HepG2 (cell line): ENCODE measurements at regions not wholly inside any gene's neighbourhood (a gene's known extent, or its start where the extent isn't known, plus 50 kb on each side); places are given as distances from the start of the nearest gene placed in this dataset.

ENCODE experiments used
- THAP11 ChIP-seq: IDR thresholded peaks from 2 replicates; pipeline ENCODE4 v1.6.1; 2016; ENCODE audit warnings: missing biosample characterization, missing genetic modification reagents
- ZNF282 ChIP-seq: fragments of 450-650 bp; IDR thresholded peaks from 2 replicates; pipeline ENCODE4 v1.6.1; 2018; ENCODE audit not compliant: partially characterized antibody
- TF ChIP-seq, protein P1 (sequence below): sonication (generic); formaldehyde crosslinking; IDR thresholded peaks from 2 replicates; pipeline ENCODE4 v1.4.0; 2020; ENCODE audit warnings: missing genetic modification reagents
- TF ChIP-seq, protein P2 (sequence below): sonication (generic); formaldehyde crosslinking; IDR thresholded peaks from 2 replicates; pipeline ENCODE4 v1.5.0; 2020; ENCODE audit warnings: missing genetic modification reagents
- TF ChIP-seq, protein P3 (sequence below): sonication (generic); formaldehyde crosslinking; IDR thresholded peaks from 2 replicates; pipeline ENCODE4 v1.5.0; 2020; ENCODE audit warnings: mild to moderate bottlenecking, missing genetic modification reagents, moderate library complexity

- TF ChIP-seq, protein P1, sequence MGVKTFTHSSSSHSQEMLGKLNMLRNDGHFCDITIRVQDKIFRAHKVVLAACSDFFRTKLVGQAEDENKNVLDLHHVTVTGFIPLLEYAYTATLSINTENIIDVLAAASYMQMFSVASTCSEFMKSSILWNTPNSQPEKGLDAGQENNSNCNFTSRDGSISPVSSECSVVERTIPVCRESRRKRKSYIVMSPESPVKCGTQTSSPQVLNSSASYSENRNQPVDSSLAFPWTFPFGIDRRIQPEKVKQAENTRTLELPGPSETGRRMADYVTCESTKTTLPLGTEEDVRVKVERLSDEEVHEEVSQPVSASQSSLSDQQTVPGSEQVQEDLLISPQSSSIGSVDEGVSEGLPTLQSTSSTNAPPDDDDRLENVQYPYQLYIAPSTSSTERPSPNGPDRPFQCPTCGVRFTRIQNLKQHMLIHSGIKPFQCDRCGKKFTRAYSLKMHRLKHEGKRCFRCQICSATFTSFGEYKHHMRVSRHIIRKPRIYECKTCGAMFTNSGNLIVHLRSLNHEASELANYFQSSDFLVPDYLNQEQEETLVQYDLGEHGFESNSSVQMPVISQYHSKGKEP (CRISPR knock-in tag): no peak
- TF ChIP-seq, protein P2, sequence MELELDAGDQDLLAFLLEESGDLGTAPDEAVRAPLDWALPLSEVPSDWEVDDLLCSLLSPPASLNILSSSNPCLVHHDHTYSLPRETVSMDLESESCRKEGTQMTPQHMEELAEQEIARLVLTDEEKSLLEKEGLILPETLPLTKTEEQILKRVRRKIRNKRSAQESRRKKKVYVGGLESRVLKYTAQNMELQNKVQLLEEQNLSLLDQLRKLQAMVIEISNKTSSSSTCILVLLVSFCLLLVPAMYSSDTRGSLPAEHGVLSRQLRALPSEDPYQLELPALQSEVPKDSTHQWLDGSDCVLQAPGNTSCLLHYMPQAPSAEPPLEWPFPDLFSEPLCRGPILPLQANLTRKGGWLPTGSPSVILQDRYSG (CRISPR knock-in tag): no peak
- TF ChIP-seq ZNF282: no peak
- TF ChIP-seq THAP11 (CRISPR knock-in tag): no peak
- TF ChIP-seq, protein P3, sequence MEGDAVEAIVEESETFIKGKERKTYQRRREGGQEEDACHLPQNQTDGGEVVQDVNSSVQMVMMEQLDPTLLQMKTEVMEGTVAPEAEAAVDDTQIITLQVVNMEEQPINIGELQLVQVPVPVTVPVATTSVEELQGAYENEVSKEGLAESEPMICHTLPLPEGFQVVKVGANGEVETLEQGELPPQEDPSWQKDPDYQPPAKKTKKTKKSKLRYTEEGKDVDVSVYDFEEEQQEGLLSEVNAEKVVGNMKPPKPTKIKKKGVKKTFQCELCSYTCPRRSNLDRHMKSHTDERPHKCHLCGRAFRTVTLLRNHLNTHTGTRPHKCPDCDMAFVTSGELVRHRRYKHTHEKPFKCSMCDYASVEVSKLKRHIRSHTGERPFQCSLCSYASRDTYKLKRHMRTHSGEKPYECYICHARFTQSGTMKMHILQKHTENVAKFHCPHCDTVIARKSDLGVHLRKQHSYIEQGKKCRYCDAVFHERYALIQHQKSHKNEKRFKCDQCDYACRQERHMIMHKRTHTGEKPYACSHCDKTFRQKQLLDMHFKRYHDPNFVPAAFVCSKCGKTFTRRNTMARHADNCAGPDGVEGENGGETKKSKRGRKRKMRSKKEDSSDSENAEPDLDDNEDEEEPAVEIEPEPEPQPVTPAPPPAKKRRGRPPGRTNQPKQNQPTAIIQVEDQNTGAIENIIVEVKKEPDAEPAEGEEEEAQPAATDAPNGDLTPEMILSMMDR (CRISPR knock-in tag): no peak
Observed at GRCh38 chr10:118968060-118968459, 61.5 kb upstream of the NANOS1 start.
